HEK293T (cell line): ENCODE measurements at regions not wholly inside any gene's neighbourhood (a gene's known extent, or its start where the extent isn't known, plus 50 kb on each side); places are given as distances from the start of the nearest gene placed in this dataset.

ENCODE experiments used
- CTCF ChIA-PET: fragments of 350-600 bp; formaldehyde crosslinking; extraction: SDS; loops from one replicate; lab custom pipeline; 2021; ENCODE audit warnings: antibody characterized with exemption, inconsistent platforms; lab: Yijun Ruan, JAX
- POLR2A ChIA-PET: fragments of 350-600 bp; formaldehyde crosslinking; extraction: SDS; loops from one replicate; lab custom pipeline; 2020; ENCODE audit warnings: antibody characterized with exemption, inconsistent platforms; lab: Yijun Ruan, JAX
- DNase-seq: peaks from one replicate; pipeline ENCODE4 v3.0.0; 2012; ENCODE audit warnings: mixed read lengths; ENCODE audit errors: extremely low spot score
- ARNT ChIP-seq: fragments of 450-650 bp; IDR thresholded peaks from 2 replicates; pipeline ENCODE4 v1.6.1; 2017; ENCODE audit warnings: mild to moderate bottlenecking
- BHLHE40 ChIP-seq: fragments of 450-650 bp; IDR thresholded peaks from 2 replicates; pipeline ENCODE4 v1.6.1; 2016; ENCODE audit warnings: mild to moderate bottlenecking, moderate library complexity, borderline replicate concordance
- CTBP1 ChIP-seq: fragments of 450-650 bp; IDR thresholded peaks from 2 replicates; pipeline ENCODE4 v1.6.1; 2016; ENCODE audit warnings: borderline replicate concordance
- ELF4 ChIP-seq: fragments of 450-650 bp; IDR thresholded peaks from 2 replicates; pipeline ENCODE4 v1.6.1; 2017; ENCODE audit warnings: antibody characterized with exemption
- FOXA1 ChIP-seq: fragments of 450-650 bp; IDR thresholded peaks from 2 replicates; pipeline ENCODE4 v1.6.1; 2016; ENCODE audit warnings: mild to moderate bottlenecking
- FOXK2 ChIP-seq: fragments of 450-650 bp; IDR thresholded peaks from 2 replicates; pipeline ENCODE4 v1.6.1; 2016; ENCODE audit warnings: mild to moderate bottlenecking
- FOXM1 ChIP-seq: fragments of 450-650 bp; IDR thresholded peaks from 2 replicates; pipeline ENCODE4 v1.6.1; 2017; ENCODE audit warnings: mild to moderate bottlenecking, borderline replicate concordance
- HDGF ChIP-seq: fragments of 450-650 bp; IDR thresholded peaks from 2 replicates; pipeline ENCODE4 v1.6.1; 2017; ENCODE audit warnings: antibody characterized with exemption, borderline replicate concordance
- L3MBTL2 ChIP-seq: fragments of 450-650 bp; conservative IDR thresholded peaks from 2 replicates; pipeline ENCODE4 v1.6.1; 2016; ENCODE audit warnings: mild to moderate bottlenecking
- LEF1 ChIP-seq: fragments of 450-650 bp; IDR thresholded peaks from 2 replicates; pipeline ENCODE4 v1.6.1; 2017; ENCODE audit warnings: mild to moderate bottlenecking, borderline replicate concordance
- NFRKB ChIP-seq: fragments of 450-650 bp; IDR thresholded peaks from 2 replicates; pipeline ENCODE4 v1.6.1; 2016; ENCODE audit warnings: mild to moderate bottlenecking, moderate library complexity
- PKNOX1 ChIP-seq: fragments of 450-650 bp; IDR thresholded peaks from 2 replicates; pipeline ENCODE4 v1.6.1; 2016
- SP1 ChIP-seq: fragments of 450-650 bp; IDR thresholded peaks from 2 replicates; pipeline ENCODE4 v1.6.1; 2017
- SUZ12 ChIP-seq: fragments of 450-650 bp; IDR thresholded peaks from 2 replicates; pipeline ENCODE4 v1.6.1; 2016; ENCODE audit warnings: mild to moderate bottlenecking
- TARDBP ChIP-seq: fragments of 450-650 bp; IDR thresholded peaks from 2 replicates; pipeline ENCODE4 v1.6.1; 2016
- ZNF384 ChIP-seq: fragments of 450-650 bp; IDR thresholded peaks from 2 replicates; pipeline ENCODE4 v1.6.1; 2016

- no peak for DNase-seq
- no peak for TF ChIP-seq HDGF
- no peak for TF ChIP-seq NFRKB
- no peak for TF ChIP-seq CTBP1
- no peak for TF ChIP-seq PKNOX1
- no peak for TF ChIP-seq BHLHE40
- no peak for TF ChIP-seq TARDBP
- no peak for TF ChIP-seq SUZ12
- TF ChIP-seq ARNT = no peak
- no peak for TF ChIP-seq LEF1
- no peak for TF ChIP-seq FOXK2
- no peak for TF ChIP-seq ELF4
- no peak for TF ChIP-seq FOXM1
- TF ChIP-seq FOXA1 = no peak
- no peak for TF ChIP-seq L3MBTL2
- POLR2A ChIA-PET = no interaction called here
- CTCF ChIA-PET = no interaction called here
Observed at GRCh38 chr18:55850904-55851303, 262.9 kb upstream of the TCF4 start.

GRCh38 chr18:55849391-55849790, 261.4 kb upstream of the TCF4 start:
- TF ChIP-seq FOXK2 (no peak), ELF4 (no peak), SP1 (no peak), PKNOX1 (no peak), CTBP1 (no peak), HDGF (no peak)
- CTCF ChIA-PET = no interaction called here
- DNase-seq = no peak
- POLR2A ChIA-PET = no interaction called here

- TF ChIP-seq FOXK2 (no peak), PKNOX1 (no peak), FOXA1 (no peak), NFRKB (no peak), CTBP1 (no peak), L3MBTL2 (no peak), ZNF384 (no peak), FOXM1 (no peak), LEF1 (no peak)
- CTCF ChIA-PET = no interaction called here
- POLR2A ChIA-PET = no interaction called here
- DNase-seq = no peak
Observed at GRCh38 chr18:55847960-55848359, 260.0 kb upstream of the TCF4 start.

- ChIA-PET CTCF (no interaction called here), POLR2A (no interaction called here)
- DNase-seq = no peak
- TF ChIP-seq CTBP1 (no peak), SP1 (no peak), FOXM1 (no peak), ZNF384 (no peak), TARDBP (no peak), L3MBTL2 (no peak), NFRKB (no peak), LEF1 (no peak), FOXA1 (no peak), HDGF (no peak), SUZ12 (no peak)
Observed at GRCh38 chr18:55845221-55845620, 257.2 kb upstream of the TCF4 start.

- ChIA-PET POLR2A (no interaction called here), CTCF (no interaction called here)
- DNase-seq = no peak
- no peak for TF ChIP-seq FOXM1
- no peak for TF ChIP-seq ZNF384
- no peak for TF ChIP-seq SUZ12
- TF ChIP-seq NFRKB = no peak
- TF ChIP-seq TARDBP = no peak
- no peak for TF ChIP-seq ELF4
- no peak for TF ChIP-seq CTBP1
- TF ChIP-seq FOXK2 = no peak
- no peak for TF ChIP-seq ARNT
- TF ChIP-seq L3MBTL2 = no peak
- no peak for TF ChIP-seq LEF1
Observed at GRCh38 chr18:55844382-55844781, 256.4 kb upstream of the TCF4 start.

- POLR2A ChIA-PET = no interaction called here
- no peak for DNase-seq
- TF ChIP-seq SUZ12 (no peak), FOXM1 (no peak), CTBP1 (no peak), ELF4 (no peak), L3MBTL2 (no peak), LEF1 (no peak), FOXA1 (no peak), HDGF (no peak), ZNF384 (no peak), SP1 (no peak)
- CTCF ChIA-PET = no interaction called here
Observed at GRCh38 chr18:55841314-55841713, 253.3 kb upstream of the TCF4 start.

GRCh38 chr18:55840601-55841170, 252.7 kb upstream of the TCF4 start:
- POLR2A ChIA-PET = no interaction called here
- CTCF ChIA-PET = no interaction called here
- no peak for DNase-seq
- TF ChIP-seq ELF4 (no peak), SUZ12 (no peak), NFRKB (no peak), PKNOX1 (no peak), ARNT (no peak), FOXM1 (no peak), CTBP1 (no peak), FOXK2 (no peak), TARDBP (no peak), FOXA1 (no peak), ZNF384 (no peak), LEF1 (no peak), HDGF (no peak), SP1 (no peak), L3MBTL2 (no peak), BHLHE40 (no peak)
